NCI-H1092 treated with DMSO at 0.1 percent for 48 hours (cell line): ENCODE measurements at regions not wholly inside any gene's neighbourhood (a gene's known extent, or its start where the extent isn't known, plus 50 kb on each side); places are given as distances from the start of the nearest gene placed in this dataset.
A peak's percentile ranks its signal among the peaks of the same experiment; 100 is the strongest.

ENCODE experiments used
- DNase-seq: peaks from one replicate; lab custom pipeline; 2025; lab: John Stamatoyannopoulos, UW

DNA sequence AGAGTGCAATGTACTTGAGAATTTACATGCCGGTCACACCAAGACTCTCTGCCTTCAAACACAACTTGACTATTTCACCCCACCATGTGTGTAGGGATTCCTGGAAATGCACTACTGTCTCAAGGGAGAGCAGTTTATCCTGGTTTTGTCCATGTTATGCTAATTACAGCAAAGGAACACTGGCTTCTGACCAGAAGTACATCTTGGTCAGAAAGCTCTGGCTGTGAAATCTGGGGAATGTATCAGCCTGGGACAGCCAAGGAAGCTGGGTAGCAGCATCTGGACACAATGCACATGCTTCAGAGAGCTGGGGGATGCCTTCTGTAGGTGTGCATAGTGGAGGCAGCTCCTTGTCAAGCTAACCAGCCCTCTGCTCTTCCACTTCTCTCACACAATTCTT is 1432.6 kb upstream of the TENM3 start:
- DNase-seq, result no peak

DNA sequence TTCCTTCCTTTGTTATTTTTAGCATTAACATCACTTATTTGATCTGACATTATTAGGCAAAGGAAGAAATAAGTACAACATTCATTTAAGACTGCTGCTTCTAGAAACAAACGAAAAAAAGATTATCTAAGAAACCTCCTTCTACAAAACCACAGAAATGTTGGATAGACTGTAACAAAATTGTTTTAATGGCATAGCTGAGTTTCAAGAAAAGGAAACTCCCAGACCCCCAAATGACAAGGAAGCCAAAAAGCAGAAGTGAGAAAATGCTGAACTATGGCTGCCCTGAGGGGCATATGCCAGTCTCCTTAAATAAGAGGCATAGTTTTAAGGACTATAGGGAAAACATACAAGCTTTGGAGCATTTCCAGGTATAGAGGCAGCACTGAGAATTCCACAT is 1431.6 kb upstream of the TENM3 start:
- no peak for DNase-seq

DNA sequence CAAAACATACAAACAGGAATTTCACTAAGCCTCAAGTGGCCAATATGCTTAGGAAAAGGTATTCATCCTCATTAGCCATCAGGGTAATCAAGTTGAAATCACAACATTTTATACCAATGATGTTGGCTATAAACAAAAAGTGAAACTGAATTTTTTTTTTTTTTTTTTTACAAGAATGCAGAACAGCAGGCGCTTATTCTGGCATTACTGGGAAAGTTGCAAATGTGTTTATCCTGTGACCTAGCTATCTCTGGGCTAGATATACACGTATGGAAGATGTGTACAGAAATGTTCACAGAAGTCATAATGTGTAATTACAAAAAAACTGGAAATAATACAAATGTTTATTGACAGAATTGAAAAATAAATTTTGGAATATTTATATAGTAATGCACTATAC is 1430.4 kb upstream of the TENM3 start:
- DNase-seq, result no peak

DNA sequence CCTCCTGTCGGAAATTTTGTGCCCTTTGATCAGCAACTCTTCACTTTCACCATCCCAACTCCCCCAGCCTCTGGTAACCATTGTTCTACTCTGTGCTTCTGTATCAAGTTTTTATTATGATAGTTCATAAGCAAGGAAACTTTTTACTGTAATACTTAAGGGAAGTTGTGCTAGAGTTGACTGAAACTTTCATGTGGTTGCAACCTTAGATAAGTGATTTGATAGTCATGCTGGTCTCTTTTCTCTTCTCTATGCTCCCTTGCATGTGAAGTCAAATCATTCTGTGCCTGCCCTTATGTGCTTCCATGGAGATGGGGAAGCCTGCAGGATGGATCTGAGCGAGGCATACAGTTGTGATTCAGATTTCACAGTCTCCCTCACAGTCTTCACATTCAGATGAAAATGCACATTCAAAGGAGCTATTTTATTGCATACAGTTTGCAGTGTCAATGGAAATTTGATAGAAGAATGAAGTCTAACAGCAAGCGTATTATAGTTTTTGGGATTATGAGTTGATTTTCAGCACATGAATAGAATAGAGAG is 1428.3 kb upstream of the TENM3 start:
- DNase-seq, result no peak

DNA sequence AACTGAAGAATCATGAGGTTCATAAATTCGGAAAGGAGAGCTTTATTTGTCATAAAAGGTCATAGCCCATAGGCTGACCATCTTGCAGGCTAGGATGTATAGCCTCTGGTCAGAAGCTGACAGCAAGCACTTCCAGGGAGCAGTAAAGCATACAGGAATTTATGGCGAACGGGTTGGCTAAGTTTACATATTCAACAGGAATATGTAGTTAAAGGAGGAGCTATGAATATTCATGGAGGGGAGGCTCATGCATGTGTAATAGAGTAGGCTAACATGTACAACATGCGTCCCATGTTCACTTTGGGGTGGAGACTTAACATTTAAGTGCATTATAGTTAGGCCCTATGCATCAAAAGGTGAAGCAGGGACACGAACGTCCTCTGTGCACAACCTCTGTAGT is 1425.7 kb upstream of the TENM3 start:
- no peak for DNase-seq

DNA sequence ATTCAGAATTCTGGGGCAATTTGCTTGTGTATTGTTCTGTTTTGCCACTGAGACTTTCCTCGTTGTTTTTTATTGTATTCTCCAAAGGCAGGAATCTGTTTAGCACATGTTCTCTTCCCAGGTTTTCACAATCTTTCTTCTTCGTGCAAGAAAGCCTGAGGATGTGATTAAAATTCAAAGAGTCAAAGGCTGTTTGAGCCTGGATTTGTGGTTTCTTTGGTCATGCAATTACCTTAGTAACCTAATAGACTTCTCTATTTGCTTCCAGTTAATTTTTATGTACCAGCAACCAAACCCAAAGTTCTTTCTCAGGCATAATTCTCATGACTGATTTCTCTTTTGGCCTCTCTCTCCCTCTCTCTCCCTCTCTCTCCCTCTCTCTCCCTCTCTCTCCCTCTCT is 1420.1 kb upstream of the TENM3 start:
- no peak for DNase-seq

DNA sequence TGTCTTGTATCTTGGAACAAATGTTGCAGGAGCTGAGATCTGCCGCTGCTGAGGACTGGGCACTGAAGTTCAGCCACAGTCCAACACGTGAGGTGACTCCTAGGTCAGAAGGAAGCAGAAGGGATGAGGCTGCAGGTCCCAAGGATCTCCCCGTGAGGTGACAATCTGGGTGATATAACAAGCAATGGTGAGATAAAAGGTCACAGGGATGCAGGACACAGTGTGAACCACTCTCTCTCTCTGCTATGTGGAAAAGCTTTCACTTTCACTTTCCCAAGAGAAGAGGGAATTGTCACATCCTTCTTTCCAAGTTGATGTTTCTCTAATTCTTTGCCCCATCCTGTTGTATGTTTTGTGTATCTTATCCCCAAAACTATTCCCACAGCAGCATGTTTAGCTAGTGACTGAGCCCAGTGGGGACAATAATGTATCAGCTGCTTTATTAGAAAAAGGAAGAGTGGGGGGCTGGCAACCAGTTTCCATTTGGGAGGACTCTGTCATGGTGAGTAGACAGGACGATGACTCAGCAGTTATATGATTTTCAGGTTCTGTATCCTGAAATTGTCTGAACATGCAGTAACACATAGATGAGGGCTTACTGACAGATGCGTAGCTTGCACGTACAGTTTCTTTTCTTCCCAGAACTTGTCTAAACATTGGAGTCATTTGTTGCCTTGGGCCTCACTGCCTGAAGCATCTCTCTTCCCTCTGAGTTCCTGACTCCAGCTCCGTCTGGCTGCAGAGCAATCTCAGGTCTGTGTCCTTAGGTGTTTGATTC is 1415.8 kb upstream of the TENM3 start:
- DNase-seq, result no peak

DNA sequence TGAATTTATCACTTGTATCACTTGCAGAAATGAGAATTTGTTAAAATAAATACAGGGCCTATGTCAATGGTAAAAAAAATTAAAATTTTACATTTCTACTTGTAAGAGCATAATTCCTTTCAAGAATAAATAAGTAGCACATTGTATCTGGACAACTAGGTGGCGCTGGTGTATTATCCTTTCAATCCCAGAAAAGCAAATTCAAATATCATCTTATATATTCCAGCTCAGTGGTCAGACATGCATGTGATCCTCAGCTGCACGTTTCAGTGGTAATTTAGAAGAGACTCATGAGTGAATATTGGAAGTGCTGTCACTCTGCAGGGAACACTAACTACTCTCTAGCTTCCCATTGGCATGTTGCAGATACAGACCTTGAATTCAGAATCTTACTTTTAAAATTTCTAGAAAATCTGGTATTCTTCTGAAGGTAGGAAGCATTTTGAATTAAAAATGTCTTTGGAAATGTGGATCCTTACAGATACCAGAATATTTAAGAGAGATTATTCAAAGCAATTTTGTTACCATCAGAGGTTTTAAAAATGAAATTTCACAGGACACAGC is 1414.7 kb upstream of the TENM3 start:
- DNase-seq, result peak; percentile 70

DNA sequence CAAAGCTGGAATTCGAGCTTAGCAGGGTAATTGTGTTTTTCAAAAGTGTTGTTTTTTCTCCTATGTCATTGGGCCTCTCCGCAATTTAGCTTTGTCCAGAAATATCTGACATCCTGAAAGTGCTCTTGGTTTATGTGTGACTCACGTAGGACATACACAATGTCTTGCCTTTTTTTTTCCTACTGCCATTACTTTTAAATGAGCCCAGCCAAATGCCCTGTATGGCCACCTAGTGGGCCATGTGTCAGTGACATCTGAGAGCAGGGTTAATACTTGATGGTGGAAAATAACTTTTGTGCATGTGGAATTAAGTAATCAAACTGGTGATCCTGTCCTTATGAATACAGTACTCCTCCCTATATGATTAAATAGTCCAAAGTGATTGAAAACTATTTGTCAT is 1411.1 kb upstream of the TENM3 start:
- DNase-seq, result no peak

DNA sequence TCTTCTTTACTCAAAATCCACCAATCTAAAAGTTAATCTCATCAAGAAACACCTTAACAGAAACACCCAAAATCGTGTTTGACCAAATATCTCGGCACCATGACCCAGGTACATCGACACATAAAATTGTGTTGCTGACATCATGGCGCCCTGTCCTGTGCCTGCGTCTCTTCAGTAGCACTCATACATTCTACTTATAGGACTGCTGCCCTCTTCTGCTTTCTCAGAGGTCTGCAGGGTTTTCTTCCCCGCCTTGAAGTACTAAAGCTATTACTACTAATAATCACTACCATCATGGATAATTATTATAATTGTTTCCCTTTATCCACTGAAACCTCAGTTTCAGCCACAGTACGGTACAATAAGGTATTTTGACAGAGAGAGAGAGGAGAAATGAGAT is 1403.1 kb upstream of the TENM3 start:
- no peak for DNase-seq

DNA sequence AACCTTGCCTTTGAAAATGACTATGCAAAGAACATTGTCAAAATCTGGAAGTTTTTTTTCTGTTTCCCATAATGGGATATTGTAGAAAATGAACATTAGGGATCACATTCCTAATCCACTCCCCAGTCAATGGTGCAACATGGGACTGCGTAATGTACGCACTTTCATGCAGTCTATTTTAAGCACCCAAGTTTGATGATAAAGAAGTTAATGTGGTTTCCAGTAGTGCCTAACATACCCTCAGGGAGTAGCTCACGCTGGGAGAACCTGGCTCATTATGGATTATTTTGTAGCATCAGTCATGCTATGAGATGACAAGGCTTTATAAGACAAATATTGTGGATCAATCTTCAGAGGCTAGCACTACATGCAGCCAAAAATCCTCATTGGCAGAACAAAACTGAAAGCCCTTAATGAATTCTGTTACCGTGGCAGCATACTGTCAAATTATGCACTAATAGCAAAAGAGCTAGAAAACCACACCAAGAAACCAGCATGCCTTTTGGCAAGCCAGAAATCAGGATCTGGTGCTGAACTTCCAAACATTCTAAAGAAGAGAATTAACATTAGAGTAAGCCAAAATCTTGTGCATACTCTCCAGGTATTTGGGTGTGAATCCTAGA is 1392.8 kb upstream of the TENM3 start:
- DNase-seq, result no peak

DNA sequence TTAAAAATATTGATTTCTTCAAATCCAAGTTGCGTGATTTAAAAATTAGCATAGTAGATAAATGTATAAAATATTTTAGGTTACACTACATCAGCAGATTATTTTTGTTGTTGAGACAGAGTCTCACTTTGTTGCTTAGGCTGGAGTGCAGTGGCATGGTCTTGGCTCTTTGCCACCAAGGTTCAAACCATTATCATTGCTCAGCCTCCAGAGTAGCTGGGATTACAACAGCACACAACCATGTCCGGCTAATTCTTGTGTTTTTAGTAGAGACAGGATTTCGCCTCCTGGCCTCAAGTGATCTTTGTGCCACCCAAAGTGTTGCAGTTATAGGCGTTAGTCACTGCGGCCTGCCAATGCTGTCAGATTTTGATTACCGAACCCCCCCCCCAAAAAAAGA is 1390.5 kb upstream of the TENM3 start:
- DNase-seq, result no peak

DNA sequence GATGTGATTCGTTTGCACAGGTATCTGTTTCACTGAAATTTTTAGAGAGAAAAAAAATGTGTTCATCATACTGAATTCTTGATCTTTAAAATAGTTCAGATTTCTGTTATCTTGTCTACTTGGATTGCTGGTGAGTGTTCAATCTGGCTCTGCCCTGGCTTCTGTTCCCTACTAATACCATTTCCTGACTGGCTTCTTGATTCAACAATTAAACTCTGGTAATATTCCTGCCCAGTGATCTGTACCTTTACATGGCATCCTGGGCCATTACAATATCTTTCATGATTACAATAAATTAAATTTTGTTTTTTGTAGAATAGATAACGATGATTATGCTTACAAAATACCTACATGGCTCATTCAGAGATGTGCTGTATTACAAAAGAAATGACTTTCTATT is 1388.0 kb upstream of the TENM3 start:
- no peak for DNase-seq

DNA sequence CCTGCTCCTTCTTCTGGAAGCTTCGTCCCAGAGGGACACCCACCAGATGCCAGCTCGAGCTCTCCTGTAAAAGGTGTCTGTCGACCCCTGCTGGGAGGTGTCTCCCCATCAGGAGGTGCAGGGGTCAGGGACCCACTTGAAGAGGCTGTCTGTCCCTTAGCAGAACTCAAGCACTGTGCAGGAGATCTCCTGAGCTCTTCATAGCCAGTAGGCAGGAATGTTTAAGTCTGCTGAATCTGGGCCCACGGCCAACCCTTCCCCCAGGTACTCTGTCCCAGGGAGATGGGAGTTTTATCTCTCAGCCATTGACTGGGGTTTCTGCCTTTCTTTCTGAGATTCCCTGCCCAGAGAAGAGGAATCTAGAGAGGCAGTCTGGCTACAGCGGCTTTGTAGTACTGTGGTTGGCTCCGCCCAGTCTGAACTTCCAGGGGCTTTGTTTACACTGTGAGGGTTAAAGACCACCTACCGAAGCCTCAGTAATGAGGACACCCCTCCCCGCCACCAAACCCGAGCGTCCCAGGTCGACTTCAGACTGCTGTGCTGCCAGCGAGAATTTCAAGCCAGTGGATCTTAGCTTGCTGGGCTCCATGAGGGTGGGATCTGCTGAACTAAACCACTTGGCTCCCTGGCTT is 1383.0 kb upstream of the TENM3 start:
- DNase-seq, result no peak

DNA sequence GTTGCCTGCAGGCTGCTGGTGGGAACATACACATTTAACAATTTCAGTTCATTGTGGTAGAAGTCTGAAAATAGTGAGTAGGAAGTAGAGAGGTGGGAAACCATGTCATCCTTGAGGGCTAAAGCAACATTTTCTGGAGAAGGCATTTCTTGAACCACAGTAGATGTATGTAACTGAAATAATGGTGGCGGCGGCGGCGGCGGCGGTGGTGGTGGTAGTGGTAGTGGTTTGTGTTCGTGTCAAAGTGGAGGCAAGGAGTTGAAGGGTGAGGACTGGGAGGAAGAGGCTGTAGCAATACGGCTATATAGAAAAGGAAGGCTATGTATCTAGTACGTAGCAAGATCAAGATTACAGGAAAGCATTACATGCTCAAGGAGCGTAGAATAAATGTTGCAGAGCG is 1381.6 kb upstream of the TENM3 start:
- no peak for DNase-seq

DNA sequence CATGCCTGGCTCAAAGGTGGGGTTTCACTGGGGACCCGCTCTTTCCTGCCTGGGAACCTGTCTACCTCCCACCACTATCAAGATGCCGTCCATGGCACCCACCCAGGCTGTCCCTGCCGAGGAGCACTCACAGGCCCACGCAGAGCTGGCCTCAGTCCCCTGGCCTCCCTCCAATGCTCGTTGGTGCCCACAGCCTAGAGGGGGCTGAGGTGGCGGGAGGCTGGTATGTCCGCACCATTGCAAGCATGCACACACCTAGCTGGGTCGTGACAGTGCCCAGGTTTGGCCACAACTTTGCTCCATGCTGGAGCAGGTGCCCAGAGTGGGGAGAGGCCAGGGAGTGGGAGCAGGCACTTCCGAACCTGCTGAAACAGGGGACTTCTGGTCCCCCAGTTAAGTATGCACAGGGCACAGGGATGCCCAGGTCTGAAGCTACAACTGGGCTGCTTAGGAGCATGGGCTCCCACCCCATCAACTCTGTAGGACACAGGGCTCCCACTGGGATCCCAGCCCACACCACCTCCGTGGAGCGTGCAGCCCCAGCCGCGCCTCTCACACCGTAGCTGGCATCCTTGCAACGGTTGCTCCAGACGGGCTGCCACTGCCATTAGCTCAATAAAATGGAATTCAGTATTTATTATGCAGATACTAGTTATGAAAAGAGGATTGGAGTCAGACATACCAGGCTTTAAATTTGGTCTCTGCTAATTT is 1376.1 kb upstream of the TENM3 start:
- no peak for DNase-seq

DNA sequence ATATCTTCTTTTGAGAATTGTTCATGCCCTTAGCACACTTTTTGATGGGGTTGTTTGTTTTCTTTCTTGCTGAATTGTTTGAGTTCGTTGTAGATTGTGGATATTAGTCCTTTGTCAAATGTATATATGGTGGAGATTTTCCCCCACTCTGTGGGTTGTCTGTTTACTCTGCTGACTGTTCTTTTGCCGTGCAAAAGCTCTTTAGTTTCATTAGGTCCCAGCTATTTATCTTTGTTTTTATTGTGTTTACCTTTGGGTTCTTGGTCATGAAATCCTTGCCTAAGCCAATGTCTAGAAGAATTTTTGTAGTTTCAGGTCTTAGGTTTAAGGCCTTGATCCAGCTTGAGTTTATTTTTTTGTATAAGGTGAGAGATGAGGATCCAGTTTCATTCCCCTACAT is 1372.6 kb upstream of the TENM3 start:
- DNase-seq, result no peak

DNA sequence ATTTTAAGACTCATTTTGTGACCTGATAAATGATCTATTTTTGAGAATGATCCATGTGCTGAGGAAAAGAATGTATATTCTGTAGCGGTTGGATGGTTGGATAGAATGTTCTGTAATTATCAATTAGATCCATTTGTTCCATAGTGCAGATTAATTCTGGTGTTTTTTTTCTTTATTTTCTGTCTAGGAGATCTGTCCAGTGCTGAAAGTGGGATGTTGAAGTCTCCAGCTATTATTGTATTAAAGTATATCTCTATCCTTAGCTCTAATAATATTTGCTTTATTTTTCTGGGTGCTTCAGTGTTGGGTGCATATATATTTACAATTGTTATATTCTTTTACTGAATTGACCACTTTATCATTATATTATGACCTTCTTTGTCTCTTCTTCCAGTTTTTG is 1344.9 kb upstream of the TENM3 start:
- DNase-seq, result no peak

DNA sequence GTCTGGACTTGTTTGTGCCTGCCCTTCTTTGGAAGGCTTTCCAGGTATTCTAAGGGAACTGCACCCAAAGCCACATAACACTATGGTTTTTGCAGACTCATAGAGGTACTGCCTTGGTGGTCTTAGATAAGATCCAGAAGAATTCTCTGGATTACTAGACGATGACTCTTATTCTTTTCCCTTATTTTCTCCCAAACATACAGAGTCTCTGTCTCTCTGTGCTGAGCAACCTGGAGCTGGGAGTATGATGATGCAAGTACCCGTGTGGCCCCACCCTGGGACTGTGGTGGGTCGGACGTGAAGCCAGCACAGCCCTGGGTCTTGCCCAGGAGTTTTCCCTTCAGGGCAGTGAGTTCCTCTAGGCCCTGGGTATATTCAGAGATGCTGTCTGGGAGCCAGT is 1342.4 kb upstream of the TENM3 start:
- DNase-seq, result no peak

DNA sequence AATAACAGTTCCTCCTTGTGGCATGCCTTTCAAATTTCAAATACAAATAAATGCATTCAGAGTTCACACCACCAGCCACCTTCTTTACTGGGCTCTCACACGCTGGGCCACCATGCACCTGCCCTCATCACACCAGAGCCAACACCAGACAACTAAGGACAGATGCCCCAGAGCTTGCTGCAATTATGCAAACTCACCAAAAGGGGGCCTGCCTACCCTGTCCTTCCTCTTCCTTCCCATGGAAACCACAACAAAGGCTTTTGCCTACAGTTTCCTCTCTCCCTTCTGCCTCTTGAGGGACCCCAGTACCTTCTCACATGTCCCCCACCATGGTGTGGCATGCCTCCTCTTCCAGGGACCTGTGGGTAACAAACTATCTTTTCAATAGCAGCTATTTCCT is 1333.9 kb upstream of the TENM3 start:
- peak; percentile 16 for DNase-seq

DNA sequence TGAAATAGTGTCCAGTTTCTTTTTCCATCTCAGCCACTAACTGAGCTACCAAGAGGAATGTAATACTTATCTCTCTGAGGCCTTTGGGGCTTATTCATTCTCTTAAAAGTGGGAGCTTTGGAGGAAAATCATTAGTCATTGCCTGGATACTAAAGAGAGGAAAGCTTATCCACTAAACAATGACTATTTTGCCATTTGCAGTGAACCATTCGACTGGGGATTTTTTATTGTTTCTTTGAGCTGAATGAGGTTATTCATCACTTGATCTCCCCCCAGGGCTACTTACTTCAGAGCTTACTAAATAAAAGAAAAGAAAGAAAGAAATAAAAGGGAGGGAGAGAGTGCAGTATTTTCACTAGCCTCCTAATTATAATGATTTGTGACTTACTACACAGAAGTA is 1329.5 kb upstream of the TENM3 start:
- DNase-seq, result no peak

DNA sequence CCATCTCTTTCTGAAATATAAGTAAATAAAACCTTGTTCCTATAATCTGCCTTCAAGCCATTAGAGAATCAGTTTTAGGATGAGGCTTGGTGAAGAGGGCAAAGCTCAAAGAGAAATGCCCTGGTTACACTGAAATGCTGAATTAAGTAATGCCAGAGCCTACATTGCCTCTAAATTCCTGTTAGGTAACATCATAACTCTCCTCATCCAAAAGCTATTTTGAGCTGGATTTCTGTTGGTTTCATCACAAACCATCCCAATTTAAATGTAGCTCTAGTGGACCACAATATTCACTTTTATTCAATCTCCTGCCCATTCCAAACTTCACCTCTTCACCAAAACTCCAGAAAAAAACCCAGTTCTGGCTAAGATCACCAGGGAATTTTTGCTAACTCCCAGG is 1319.7 kb upstream of the TENM3 start:
- no peak for DNase-seq
